ENCODE measurements at regions not wholly inside any gene's neighbourhood (a gene's known extent, or its start where the extent isn't known, plus 50 kb on each side); places are given as distances from the start of the nearest gene placed in this dataset.

DNA sequence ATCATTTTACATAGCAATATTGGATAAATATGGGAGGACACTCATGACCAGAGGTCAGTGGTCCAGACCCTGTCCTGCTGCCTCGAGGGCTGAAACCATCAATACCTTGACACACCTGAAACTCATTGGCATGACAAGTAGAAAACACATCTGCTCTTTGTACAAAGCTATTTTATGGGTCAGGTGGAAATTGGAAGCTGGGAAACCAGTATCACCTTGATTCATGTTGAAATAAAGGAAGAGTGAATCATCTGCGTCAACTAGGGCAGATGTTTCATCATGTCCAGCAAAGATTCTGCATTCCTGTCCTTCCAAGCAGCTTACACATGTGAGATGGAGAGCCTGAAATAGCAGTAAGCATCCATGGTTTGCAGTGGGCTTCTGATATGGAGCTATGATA, 80.0 kb upstream of the ERBB4 start:
- Histone ChIP-seq H3K4me1 (ENCODE audit: low read length) (no peaks in the 10 kb centered on the region), H3K4me3 (ENCODE audit: low read length) (no peak overlapping the region), H3K9ac (ENCODE audit: low read length) (no peak overlapping the region), H4K20me1 (ENCODE audit: insufficient read depth, low read length) (no peaks in the 10 kb centered on the region), H3K27me3 (ENCODE audit: low read depth, low read length) (no peaks in the 10 kb centered on the region), H3K9me3 (ENCODE audit: insufficient read depth, low read length) (no peaks in the 10 kb centered on the region), H3K4me2 (ENCODE audit: low read length) (no peak overlapping the region), H3K36me3 (replicated peaks; ENCODE audit: low read depth, low read length) (no peaks in the 10 kb centered on the region), H3K27ac (ENCODE audit: low read length) (no peak overlapping the region), H3K79me2 (ENCODE audit: low read length) (no peaks in the 10 kb centered on the region), H2AFZ (ENCODE audit: low read depth, low read length) (no peak overlapping the region)
- no peak for TF ChIP-seq EZH2phosphoT487 (IDR thresholded peaks at IDR 0.05; ENCODE audit: low read depth)
- TF ChIP-seq, protein P1, sequence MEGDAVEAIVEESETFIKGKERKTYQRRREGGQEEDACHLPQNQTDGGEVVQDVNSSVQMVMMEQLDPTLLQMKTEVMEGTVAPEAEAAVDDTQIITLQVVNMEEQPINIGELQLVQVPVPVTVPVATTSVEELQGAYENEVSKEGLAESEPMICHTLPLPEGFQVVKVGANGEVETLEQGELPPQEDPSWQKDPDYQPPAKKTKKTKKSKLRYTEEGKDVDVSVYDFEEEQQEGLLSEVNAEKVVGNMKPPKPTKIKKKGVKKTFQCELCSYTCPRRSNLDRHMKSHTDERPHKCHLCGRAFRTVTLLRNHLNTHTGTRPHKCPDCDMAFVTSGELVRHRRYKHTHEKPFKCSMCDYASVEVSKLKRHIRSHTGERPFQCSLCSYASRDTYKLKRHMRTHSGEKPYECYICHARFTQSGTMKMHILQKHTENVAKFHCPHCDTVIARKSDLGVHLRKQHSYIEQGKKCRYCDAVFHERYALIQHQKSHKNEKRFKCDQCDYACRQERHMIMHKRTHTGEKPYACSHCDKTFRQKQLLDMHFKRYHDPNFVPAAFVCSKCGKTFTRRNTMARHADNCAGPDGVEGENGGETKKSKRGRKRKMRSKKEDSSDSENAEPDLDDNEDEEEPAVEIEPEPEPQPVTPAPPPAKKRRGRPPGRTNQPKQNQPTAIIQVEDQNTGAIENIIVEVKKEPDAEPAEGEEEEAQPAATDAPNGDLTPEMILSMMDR (IDR thresholded peaks at IDR 0.05; ENCODE audit: low read depth, low read length) = no peak

DNA sequence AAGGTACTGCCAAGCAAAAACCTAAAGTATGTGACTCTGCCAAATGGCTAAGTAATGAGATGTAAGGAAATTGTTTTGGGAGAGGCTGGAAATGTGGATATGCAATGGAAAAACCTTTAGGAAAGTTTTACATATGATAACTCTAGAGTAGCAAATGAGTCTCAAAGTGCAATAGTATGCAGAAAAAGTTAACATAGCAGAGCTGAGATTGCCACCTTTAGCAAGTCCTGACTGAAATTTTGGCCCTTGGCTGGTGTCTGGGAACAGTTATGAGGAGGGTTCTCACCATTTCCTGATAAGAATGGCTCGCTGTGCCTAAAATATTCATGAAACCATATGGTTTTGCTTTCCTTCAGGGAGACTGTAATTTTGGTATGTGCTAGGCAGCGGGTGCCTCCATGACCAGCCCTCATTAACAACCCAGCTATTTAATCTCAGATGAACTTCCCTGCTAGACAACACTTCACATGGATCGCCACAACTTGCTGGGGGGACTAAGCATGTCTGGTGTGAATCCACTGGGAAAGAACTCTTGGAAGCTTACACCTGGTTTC, 72.3 kb upstream of the ERBB4 start:
- Histone ChIP-seq H3K36me3 (replicated peaks; ENCODE audit: low read depth, low read length) (no peaks in the 10 kb centered on the region), H2AFZ (ENCODE audit: low read depth, low read length) (no peak overlapping the region), H3K9ac (ENCODE audit: low read length) (no peak overlapping the region), H3K4me3 (ENCODE audit: low read length) (no peak overlapping the region), H4K20me1 (ENCODE audit: insufficient read depth, low read length) (no peaks in the 10 kb centered on the region), H3K4me1 (ENCODE audit: low read length) (peaks cover 13% of the 10 kb centered on the region), H3K9me3 (ENCODE audit: insufficient read depth, low read length) (no peaks in the 10 kb centered on the region), H3K4me2 (ENCODE audit: low read length) (no peak overlapping the region), H3K79me2 (ENCODE audit: low read length) (no peaks in the 10 kb centered on the region), H3K27ac (ENCODE audit: low read length) (no peak overlapping the region), H3K27me3 (ENCODE audit: low read depth, low read length) (no peaks in the 10 kb centered on the region)
- TF ChIP-seq, protein P1 (IDR thresholded peaks at IDR 0.05; ENCODE audit: low read depth, low read length) = no peak
- no peak for TF ChIP-seq EZH2phosphoT487 (IDR thresholded peaks at IDR 0.05; ENCODE audit: low read depth)

DNA sequence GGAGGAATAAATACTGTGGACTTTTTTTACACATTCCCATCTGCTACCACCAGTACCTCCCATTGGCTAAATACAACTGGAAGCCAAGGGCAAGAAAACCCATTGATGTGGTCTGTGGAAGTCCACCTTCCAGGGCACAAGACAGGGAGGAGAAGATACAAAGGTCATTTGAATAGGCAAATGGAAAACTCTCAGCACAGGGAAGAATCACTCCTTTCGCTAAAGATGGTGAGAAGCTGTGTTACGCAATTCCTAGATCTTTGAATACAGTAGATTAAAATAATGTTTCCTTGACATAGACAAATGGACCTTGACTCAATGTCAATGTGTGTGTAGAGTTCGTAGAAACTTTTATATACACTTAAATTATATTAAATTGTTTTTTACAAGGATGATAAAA, 70.9 kb upstream of the ERBB4 start:
- no peak overlapping the region for H3K27ac ChIP-seq (ENCODE audit: low read length)
- TF ChIP-seq, protein P1 (IDR thresholded peaks at IDR 0.05; ENCODE audit: low read depth, low read length) = no peak
- TF ChIP-seq EZH2phosphoT487 (IDR thresholded peaks at IDR 0.05; ENCODE audit: low read depth) = no peak
- H3K9me3 ChIP-seq (ENCODE audit: insufficient read depth, low read length) = no peaks in the 10 kb centered on the region

DNA sequence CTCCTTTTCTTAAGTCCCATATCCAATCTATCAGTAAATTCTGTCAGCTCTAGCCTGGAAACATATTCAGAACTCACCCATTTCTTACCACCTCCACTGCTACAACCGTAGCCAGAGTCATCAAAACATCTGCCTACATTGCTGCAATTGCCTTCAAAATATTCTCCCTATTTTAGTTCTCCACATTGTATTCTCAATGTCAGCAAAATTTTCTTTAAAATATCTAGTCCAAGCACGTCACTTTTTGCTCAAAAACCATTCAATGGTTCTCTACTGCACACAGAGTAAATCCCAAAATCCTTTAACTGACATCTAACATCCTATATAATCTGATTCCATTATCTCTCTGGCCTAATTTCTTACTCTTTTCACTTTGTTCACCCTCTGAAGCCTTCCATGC, 68.5 kb upstream of the ERBB4 start:
- Histone ChIP-seq H3K9me3 (ENCODE audit: insufficient read depth, low read length) (no peaks in the 10 kb centered on the region), H3K79me2 (ENCODE audit: low read length) (no peaks in the 10 kb centered on the region), H3K4me1 (ENCODE audit: low read length) (peaks cover 13% of the 10 kb centered on the region), H3K4me3 (ENCODE audit: low read length) (no peak overlapping the region), H3K36me3 (replicated peaks; ENCODE audit: low read depth, low read length) (no peaks in the 10 kb centered on the region), H4K20me1 (ENCODE audit: insufficient read depth, low read length) (no peaks in the 10 kb centered on the region), H2AFZ (ENCODE audit: low read depth, low read length) (no peak overlapping the region), H3K27me3 (ENCODE audit: low read depth, low read length) (no peaks in the 10 kb centered on the region), H3K9ac (ENCODE audit: low read length) (no peak overlapping the region), H3K4me2 (ENCODE audit: low read length) (peak overlapping the region; percentile 61), H3K27ac (ENCODE audit: low read length) (no peak overlapping the region)
- TF ChIP-seq, protein P1 (IDR thresholded peaks at IDR 0.05; ENCODE audit: low read depth, low read length) = no peak
- no peak for TF ChIP-seq EZH2phosphoT487 (IDR thresholded peaks at IDR 0.05; ENCODE audit: low read depth)

More for the DNA sequence above, 70.9 kb upstream of the ERBB4 start:
- H3K4me2 ChIP-seq (ENCODE audit: low read length) = no peak overlapping the region
- H3K4me1 ChIP-seq (ENCODE audit: low read length) = peaks cover 13% of the 10 kb centered on the region
- no peaks in the 10 kb centered on the region for H3K27me3 ChIP-seq (ENCODE audit: low read depth, low read length)
- no peaks in the 10 kb centered on the region for H3K79me2 ChIP-seq (ENCODE audit: low read length)
- no peak overlapping the region for H3K9ac ChIP-seq (ENCODE audit: low read length)
- H2AFZ ChIP-seq (ENCODE audit: low read depth, low read length) = no peak overlapping the region
- H3K4me3 ChIP-seq (ENCODE audit: low read length) = no peak overlapping the region
- no peaks in the 10 kb centered on the region for H3K36me3 ChIP-seq (replicated peaks; ENCODE audit: low read depth, low read length)
- H4K20me1 ChIP-seq (ENCODE audit: insufficient read depth, low read length) = no peaks in the 10 kb centered on the region

Measured in OCI-LY3 (cell line).